Uterus (tissue), 2 donors: ENCODE measurements at regions not wholly inside any gene's neighbourhood (a gene's known extent, or its start where the extent isn't known, plus 50 kb on each side); places are given as distances from the start of the nearest gene placed in this dataset.

ENCODE experiments used
- POLR2A ChIP-seq, 2 donors: fragments of 450-650 bp; IDR thresholded peaks; one replicate each; pipeline ENCODE4 v1.6.1; 2016; ENCODE audit warnings: antibody characterized with exemption in 2 of 2, mild to moderate bottlenecking in 1 of 2, moderate library complexity in 1 of 2
- TF ChIP-seq, protein P1 (sequence below), 4 experiments: fragments of 200-600 bp in 2 of 4; fragments of 450-650 bp in 2 of 4; sonication (generic) in 2 of 4; IDR thresholded peaks; one replicate each; pipeline ENCODE4 v1.5.1; 2016 to 2019; ENCODE audit warnings: antibody characterized with exemption in 4 of 4, mild to moderate bottlenecking in 2 of 4, moderate library complexity in 1 of 4

DNA sequence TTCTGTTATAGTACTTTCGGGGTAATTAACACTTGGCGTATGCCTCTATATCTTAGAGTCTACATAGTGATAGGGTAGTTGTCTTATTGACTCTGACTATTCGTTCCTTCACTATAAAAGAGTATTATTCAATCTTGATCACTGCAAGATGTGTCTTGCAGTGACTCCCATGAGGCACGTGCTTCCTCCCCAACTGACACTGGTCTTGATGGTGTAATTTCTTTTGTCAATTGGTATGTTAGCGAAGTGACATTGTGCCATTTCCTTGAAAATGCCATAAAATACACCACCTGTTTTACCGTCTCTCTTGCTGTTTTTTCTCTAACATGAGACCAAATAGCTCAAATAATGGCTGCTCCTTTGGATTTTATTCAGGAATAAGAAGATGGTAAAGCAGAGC, 1314.1 kb upstream of the CDH6 start:
- no peak for TF ChIP-seq POLR2A (IDR thresholded peaks at IDR 0.05)
- TF ChIP-seq, protein P1, sequence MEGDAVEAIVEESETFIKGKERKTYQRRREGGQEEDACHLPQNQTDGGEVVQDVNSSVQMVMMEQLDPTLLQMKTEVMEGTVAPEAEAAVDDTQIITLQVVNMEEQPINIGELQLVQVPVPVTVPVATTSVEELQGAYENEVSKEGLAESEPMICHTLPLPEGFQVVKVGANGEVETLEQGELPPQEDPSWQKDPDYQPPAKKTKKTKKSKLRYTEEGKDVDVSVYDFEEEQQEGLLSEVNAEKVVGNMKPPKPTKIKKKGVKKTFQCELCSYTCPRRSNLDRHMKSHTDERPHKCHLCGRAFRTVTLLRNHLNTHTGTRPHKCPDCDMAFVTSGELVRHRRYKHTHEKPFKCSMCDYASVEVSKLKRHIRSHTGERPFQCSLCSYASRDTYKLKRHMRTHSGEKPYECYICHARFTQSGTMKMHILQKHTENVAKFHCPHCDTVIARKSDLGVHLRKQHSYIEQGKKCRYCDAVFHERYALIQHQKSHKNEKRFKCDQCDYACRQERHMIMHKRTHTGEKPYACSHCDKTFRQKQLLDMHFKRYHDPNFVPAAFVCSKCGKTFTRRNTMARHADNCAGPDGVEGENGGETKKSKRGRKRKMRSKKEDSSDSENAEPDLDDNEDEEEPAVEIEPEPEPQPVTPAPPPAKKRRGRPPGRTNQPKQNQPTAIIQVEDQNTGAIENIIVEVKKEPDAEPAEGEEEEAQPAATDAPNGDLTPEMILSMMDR (IDR thresholded peaks at IDR 0.05): no peak
